Peyer's patch (tissue), 4 donors: ENCODE measurements at regions not wholly inside any gene's neighbourhood (a gene's known extent, or its start where the extent isn't known, plus 50 kb on each side); places are given as distances from the start of the nearest gene placed in this dataset.

ENCODE experiments used
- CTCF ChIP-seq, 6 experiments: fragments of 450-650 bp in 4 of 6; fragments of 200-600 bp in 2 of 6; sonication (generic) in 1 of 6; IDR thresholded peaks; one replicate each; pipeline ENCODE4 v1.5.1; 2017 to 2019; ENCODE audit warnings: antibody characterized with exemption in 6 of 6, mild to moderate bottlenecking in 3 of 6, moderate library complexity in 1 of 6
- POLR2A ChIP-seq, 2 donors: fragments of 450-650 bp; IDR thresholded peaks; one replicate each; pipeline ENCODE4 v1.5.1; 2017; ENCODE audit warnings: antibody characterized with exemption in 2 of 2, mild to moderate bottlenecking in 2 of 2, moderate library complexity in 2 of 2

GRCh38 chr14:38627163-38627562 lies 371.3 kb upstream of the CLEC14A start:
- no peak for TF ChIP-seq CTCF (IDR thresholded peaks at IDR 0.05)
- TF ChIP-seq POLR2A (IDR thresholded peaks at IDR 0.05), result no peak
